WTC11 (cell line): ENCODE measurements at regions not wholly inside any gene's neighbourhood (a gene's known extent, or its start where the extent isn't known, plus 50 kb on each side); places are given as distances from the start of the nearest gene placed in this dataset.

Source experiments
- ATAC-seq: fragments of 200-7000 bp; cut with Tn5 transposase; 2 replicates; pipeline ENCODE4 v1.10.0; 2021; ENCODE audit warnings: mild to moderate bottlenecking, moderate library complexity
- CTCF ChIA-PET: fragments of 300-600 bp; sonication (Branson Sonifier 250); formaldehyde crosslinking; loops from one replicate; lab custom pipeline; 2021; ENCODE audit warnings: antibody characterized with exemption; lab: Charles Lee
- POLR2A ChIA-PET: fragments of 350-600 bp; sonication (Branson Sonifier 250); formaldehyde crosslinking; loops from one replicate; lab custom pipeline; 2021; ENCODE audit warnings: antibody characterized with exemption; lab: Charles Lee
- DNase-seq: peaks from one replicate; pipeline ENCODE4 v3.0.0; 2021; ENCODE audit warnings: low spot score
- H3K27ac Mint-ChIP-seq: 2 replicates; pipeline ENCODE4 v1.8.0; 2021; ENCODE audit warnings: mixed read lengths
- H3K27me3 Mint-ChIP-seq: 2 replicates; pipeline ENCODE4 v1.8.0; 2021; ENCODE audit warnings: low read depth, mild to moderate bottlenecking, moderate library complexity, mixed read lengths
- H3K36me3 Mint-ChIP-seq: 2 replicates; pipeline ENCODE4 v1.8.0; 2021; ENCODE audit warnings: mixed read lengths
- H3K4me1 Mint-ChIP-seq: 2 replicates; pipeline ENCODE4 v1.8.0; 2022; ENCODE audit warnings: mixed read lengths
- H3K4me3 Mint-ChIP-seq: 2 replicates; pipeline ENCODE4 v1.8.0; 2021; ENCODE audit warnings: mild to moderate bottlenecking, moderate library complexity, mixed read lengths
- H3K9me3 Mint-ChIP-seq: 2 replicates; pipeline ENCODE4 v1.8.0; 2021; ENCODE audit warnings: mixed read lengths
- CREM ChIP-seq: sonication (generic); formaldehyde crosslinking; IDR thresholded peaks from 2 replicates; pipeline ENCODE4 v1.8.1; 2022; ENCODE audit warnings: mild to moderate bottlenecking, missing genetic modification reagents, moderate library complexity
- FOXJ3 ChIP-seq: sonication (generic); formaldehyde crosslinking; IDR thresholded peaks from 2 replicates; pipeline ENCODE4 v1.9.0; 2021; ENCODE audit warnings: missing genetic modification reagents, mild to moderate bottlenecking, borderline replicate concordance
- FOXP1 ChIP-seq: sonication (generic); formaldehyde crosslinking; IDR thresholded peaks from 2 replicates; pipeline ENCODE4 v1.8.0; 2022; ENCODE audit warnings: missing genetic modification reagents, mild to moderate bottlenecking, moderate library complexity, borderline replicate concordance
- GTF2I ChIP-seq: fragments of 250-450 bp; sonication (Bioruptor Pico); conservative IDR thresholded peaks from 2 replicates; pipeline ENCODE4 v1.4.0; 2021; ENCODE audit warnings: mild to moderate bottlenecking
- JAZF1 ChIP-seq: fragments of 250-450 bp; sonication (Bioruptor Pico); IDR thresholded peaks from 2 replicates; pipeline ENCODE4 v1.9.0; 2021; ENCODE audit warnings: moderate library complexity, mild to moderate bottlenecking, inconsistent platforms
- NFYB ChIP-seq: sonication (generic); formaldehyde crosslinking; conservative IDR thresholded peaks from 2 replicates; pipeline ENCODE4 v1.8.0; 2022; ENCODE audit warnings: low read depth, missing genetic modification reagents
- NR3C1 ChIP-seq: sonication (generic); formaldehyde crosslinking; conservative IDR thresholded peaks from 2 replicates; pipeline ENCODE4 v1.8.1; 2023; ENCODE audit warnings: low read depth, mild to moderate bottlenecking, missing genetic modification reagents
- TEAD4 ChIP-seq: sonication (generic); formaldehyde crosslinking; IDR thresholded peaks from 2 replicates; pipeline ENCODE4 v1.8.0; 2022; ENCODE audit warnings: mild to moderate bottlenecking, missing genetic modification reagents
- ZNF121 ChIP-seq: sonication (generic); formaldehyde crosslinking; IDR thresholded peaks from 2 replicates; pipeline ENCODE4 v1.8.0; 2023; ENCODE audit warnings: missing genetic modification reagents
- ZNF416 ChIP-seq: fragments of 250-450 bp; sonication (Bioruptor Pico); IDR thresholded peaks from 2 replicates; pipeline ENCODE4 v1.9.0; 2021; ENCODE audit warnings: mild to moderate bottlenecking, inconsistent platforms
- ZNF423 ChIP-seq: fragments of 250-450 bp; sonication (Bioruptor Pico); IDR thresholded peaks from 2 replicates; pipeline ENCODE4 v2.1.2; 2022; ENCODE audit warnings: mild to moderate bottlenecking, moderate library complexity
- TF ChIP-seq, protein P1 (sequence below): fragments of 250-450 bp; sonication (Bioruptor Pico); IDR thresholded peaks from 2 replicates; pipeline ENCODE4 v1.9.0; 2021; ENCODE audit warnings: moderate library complexity, mild to moderate bottlenecking, inconsistent platforms, borderline replicate concordance
- TF ChIP-seq, protein P2 (sequence below): sonication (generic); formaldehyde crosslinking; IDR thresholded peaks from 2 replicates; pipeline ENCODE4 v1.8.0; 2022; ENCODE audit warnings: mild to moderate bottlenecking, missing genetic modification reagents
- TF ChIP-seq, protein P3 (sequence below): fragments of 250-450 bp; sonication (Bioruptor Pico); IDR thresholded peaks from 2 replicates; pipeline ENCODE4 v1.9.0; 2021; ENCODE audit warnings: mild to moderate bottlenecking, borderline replicate concordance
- TF ChIP-seq, protein P4 (sequence below): sonication (generic); formaldehyde crosslinking; IDR thresholded peaks from 2 replicates; pipeline ENCODE4 v1.8.1; 2022; ENCODE audit warnings: mild to moderate bottlenecking, moderate library complexity, missing genetic modification reagents
- TF ChIP-seq, protein P5 (sequence below): sonication (generic); formaldehyde crosslinking; IDR thresholded peaks from 2 replicates; pipeline ENCODE4 v1.8.1; 2022; ENCODE audit warnings: low read depth, mild to moderate bottlenecking, moderate library complexity, missing genetic modification reagents, borderline replicate concordance
- TF ChIP-seq, protein P6 (sequence below): sonication (generic); formaldehyde crosslinking; conservative IDR thresholded peaks from 2 replicates; pipeline ENCODE4 v1.8.1; 2022; ENCODE audit warnings: mild to moderate bottlenecking, missing genetic modification reagents
- TF ChIP-seq, protein P7 (sequence below): fragments of 250-450 bp; sonication (Bioruptor Pico); IDR thresholded peaks from 2 replicates; pipeline ENCODE4 v1.8.0; 2021; ENCODE audit warnings: mild to moderate bottlenecking
- TF ChIP-seq, protein P8 (sequence below): sonication (generic); formaldehyde crosslinking; IDR thresholded peaks from 2 replicates; pipeline ENCODE4 v1.8.1; 2023; ENCODE audit warnings: mild to moderate bottlenecking, moderate library complexity, missing genetic modification reagents
- TF ChIP-seq, protein P9 (sequence below): sonication (generic); formaldehyde crosslinking; IDR thresholded peaks from 2 replicates; pipeline ENCODE4 v1.8.0; 2023; ENCODE audit warnings: missing genetic modification reagents

DNA sequence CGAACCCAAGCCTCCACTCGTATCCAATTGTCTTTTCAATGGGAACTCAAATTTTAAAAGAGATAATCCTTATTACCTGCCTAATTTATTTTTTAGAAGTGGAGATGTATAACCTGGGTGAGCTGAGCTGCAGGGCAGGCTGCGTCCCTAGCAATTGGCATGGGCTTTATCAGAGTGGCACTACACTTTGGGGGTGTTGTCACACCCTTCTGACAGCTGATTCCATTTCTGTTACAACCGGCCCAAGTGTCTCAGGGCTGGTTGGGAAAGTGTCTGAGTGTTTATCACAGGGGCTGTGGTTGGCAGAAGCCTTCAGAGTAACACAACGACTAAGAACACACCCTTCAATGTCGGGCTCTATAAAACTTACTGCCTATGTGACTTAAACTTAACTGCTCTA lies 295.0 kb downstream of the SMAD2 start:
- ChIA-PET POLR2A (no interaction called here), CTCF (no interaction called here)
- Mint-ChIP-seq H3K27ac (no peak overlapping the region), H3K9me3 (peaks cover 16% of the 10 kb centered on the region), H3K4me3 (no peak overlapping the region), H3K27me3 (no peaks in the 10 kb centered on the region), H3K4me1 (no peaks in the 10 kb centered on the region), H3K36me3 (peaks cover 9% of the 10 kb centered on the region)
- DNase-seq = no peak
- TF ChIP-seq ZNF423 (no peak), NR3C1 (CRISPR knock-in tag) (no peak), NFYB (no peak)
- TF ChIP-seq, protein P1, sequence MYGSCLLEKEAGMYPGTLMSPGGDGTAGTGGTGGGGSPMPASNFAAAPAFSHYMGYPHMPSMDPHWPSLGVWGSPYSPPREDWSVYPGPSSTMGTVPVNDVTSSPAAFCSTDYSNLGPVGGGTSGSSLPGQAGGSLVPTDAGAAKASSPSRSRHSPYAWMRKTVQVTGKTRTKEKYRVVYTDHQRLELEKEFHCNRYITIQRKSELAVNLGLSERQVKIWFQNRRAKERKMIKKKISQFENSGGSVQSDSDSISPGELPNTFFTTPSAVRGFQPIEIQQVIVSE (CRISPR knock-in tag) = no peak
- TF ChIP-seq, protein P2, sequence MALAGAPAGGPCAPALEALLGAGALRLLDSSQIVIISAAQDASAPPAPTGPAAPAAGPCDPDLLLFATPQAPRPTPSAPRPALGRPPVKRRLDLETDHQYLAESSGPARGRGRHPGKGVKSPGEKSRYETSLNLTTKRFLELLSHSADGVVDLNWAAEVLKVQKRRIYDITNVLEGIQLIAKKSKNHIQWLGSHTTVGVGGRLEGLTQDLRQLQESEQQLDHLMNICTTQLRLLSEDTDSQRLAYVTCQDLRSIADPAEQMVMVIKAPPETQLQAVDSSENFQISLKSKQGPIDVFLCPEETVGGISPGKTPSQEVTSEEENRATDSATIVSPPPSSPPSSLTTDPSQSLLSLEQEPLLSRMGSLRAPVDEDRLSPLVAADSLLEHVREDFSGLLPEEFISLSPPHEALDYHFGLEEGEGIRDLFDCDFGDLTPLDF (CRISPR knock-in tag) = no peak
- no peak for ATAC-seq

DNA sequence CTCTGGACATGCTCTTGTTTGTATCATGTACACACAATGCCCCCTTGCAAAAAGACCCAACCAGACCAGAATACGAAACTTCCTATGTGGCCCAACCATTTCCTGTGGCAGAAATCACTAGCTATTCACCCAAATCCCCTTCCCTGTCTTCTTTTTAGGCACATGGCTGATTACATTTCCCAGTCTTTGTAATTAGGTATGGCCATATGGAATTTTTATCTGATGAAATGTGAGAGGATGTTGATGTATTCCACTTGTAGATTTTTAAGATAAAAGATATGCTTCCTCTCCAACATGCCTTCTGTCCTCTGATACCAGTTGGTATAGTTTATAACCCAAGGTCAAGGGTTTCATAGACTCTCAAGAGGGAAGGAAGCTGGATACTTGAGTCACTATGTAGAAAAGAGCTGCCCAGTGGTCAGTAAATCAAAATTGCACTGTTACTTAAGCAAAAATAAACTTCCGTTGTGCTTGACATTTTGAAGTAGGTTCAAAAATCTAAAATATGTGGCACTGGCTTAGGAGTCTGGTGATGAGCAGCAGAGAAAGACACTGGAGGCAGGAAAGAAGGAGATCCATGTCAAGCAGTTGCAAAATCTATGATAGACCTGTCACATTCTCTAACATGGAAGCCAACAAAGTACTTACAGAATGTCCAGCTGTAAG lies 297.4 kb downstream of the SMAD2 start:
- CTCF ChIA-PET = interaction anchor here (0.6 kb wide), 1 partner anchor 114 kb away, joined by 3 read pairs; no protein-coding TSS in a partner anchor
- TF ChIP-seq, protein P3, sequence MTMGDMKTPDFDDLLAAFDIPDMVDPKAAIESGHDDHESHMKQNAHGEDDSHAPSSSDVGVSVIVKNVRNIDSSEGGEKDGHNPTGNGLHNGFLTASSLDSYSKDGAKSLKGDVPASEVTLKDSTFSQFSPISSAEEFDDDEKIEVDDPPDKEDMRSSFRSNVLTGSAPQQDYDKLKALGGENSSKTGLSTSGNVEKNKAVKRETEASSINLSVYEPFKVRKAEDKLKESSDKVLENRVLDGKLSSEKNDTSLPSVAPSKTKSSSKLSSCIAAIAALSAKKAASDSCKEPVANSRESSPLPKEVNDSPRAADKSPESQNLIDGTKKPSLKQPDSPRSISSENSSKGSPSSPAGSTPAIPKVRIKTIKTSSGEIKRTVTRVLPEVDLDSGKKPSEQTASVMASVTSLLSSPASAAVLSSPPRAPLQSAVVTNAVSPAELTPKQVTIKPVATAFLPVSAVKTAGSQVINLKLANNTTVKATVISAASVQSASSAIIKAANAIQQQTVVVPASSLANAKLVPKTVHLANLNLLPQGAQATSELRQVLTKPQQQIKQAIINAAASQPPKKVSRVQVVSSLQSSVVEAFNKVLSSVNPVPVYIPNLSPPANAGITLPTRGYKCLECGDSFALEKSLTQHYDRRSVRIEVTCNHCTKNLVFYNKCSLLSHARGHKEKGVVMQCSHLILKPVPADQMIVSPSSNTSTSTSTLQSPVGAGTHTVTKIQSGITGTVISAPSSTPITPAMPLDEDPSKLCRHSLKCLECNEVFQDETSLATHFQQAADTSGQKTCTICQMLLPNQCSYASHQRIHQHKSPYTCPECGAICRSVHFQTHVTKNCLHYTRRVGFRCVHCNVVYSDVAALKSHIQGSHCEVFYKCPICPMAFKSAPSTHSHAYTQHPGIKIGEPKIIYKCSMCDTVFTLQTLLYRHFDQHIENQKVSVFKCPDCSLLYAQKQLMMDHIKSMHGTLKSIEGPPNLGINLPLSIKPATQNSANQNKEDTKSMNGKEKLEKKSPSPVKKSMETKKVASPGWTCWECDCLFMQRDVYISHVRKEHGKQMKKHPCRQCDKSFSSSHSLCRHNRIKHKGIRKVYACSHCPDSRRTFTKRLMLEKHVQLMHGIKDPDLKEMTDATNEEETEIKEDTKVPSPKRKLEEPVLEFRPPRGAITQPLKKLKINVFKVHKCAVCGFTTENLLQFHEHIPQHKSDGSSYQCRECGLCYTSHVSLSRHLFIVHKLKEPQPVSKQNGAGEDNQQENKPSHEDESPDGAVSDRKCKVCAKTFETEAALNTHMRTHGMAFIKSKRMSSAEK (CRISPR knock-in tag) = no peak
- TF ChIP-seq CREM (CRISPR knock-in tag) (no peak), JAZF1 (CRISPR knock-in tag) (no peak), GTF2I (CRISPR knock-in tag) (no peak), ZNF416 (no peak), ZNF121 (no peak), TEAD4 (CRISPR knock-in tag) (no peak), FOXP1 (no peak), FOXJ3 (no peak)
- TF ChIP-seq, protein P4, sequence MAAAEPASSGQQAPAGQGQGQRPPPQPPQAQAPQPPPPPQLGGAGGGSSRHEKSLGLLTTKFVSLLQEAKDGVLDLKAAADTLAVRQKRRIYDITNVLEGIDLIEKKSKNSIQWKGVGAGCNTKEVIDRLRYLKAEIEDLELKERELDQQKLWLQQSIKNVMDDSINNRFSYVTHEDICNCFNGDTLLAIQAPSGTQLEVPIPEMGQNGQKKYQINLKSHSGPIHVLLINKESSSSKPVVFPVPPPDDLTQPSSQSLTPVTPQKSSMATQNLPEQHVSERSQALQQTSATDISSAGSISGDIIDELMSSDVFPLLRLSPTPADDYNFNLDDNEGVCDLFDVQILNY (CRISPR knock-in tag) = no peak
- TF ChIP-seq, protein P5, sequence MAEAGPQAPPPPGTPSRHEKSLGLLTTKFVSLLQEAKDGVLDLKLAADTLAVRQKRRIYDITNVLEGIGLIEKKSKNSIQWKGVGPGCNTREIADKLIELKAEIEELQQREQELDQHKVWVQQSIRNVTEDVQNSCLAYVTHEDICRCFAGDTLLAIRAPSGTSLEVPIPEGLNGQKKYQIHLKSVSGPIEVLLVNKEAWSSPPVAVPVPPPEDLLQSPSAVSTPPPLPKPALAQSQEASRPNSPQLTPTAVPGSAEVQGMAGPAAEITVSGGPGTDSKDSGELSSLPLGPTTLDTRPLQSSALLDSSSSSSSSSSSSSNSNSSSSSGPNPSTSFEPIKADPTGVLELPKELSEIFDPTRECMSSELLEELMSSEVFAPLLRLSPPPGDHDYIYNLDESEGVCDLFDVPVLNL (CRISPR knock-in tag) = no peak
- TF ChIP-seq, protein P6, sequence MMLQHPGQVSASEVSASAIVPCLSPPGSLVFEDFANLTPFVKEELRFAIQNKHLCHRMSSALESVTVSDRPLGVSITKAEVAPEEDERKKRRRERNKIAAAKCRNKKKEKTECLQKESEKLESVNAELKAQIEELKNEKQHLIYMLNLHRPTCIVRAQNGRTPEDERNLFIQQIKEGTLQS (CRISPR knock-in tag) = no peak
- TF ChIP-seq, protein P7, sequence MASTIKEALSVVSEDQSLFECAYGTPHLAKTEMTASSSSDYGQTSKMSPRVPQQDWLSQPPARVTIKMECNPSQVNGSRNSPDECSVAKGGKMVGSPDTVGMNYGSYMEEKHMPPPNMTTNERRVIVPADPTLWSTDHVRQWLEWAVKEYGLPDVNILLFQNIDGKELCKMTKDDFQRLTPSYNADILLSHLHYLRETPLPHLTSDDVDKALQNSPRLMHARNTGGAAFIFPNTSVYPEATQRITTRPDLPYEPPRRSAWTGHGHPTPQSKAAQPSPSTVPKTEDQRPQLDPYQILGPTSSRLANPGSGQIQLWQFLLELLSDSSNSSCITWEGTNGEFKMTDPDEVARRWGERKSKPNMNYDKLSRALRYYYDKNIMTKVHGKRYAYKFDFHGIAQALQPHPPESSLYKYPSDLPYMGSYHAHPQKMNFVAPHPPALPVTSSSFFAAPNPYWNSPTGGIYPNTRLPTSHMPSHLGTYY (CRISPR knock-in tag) = no peak
- TF ChIP-seq, protein P8, sequence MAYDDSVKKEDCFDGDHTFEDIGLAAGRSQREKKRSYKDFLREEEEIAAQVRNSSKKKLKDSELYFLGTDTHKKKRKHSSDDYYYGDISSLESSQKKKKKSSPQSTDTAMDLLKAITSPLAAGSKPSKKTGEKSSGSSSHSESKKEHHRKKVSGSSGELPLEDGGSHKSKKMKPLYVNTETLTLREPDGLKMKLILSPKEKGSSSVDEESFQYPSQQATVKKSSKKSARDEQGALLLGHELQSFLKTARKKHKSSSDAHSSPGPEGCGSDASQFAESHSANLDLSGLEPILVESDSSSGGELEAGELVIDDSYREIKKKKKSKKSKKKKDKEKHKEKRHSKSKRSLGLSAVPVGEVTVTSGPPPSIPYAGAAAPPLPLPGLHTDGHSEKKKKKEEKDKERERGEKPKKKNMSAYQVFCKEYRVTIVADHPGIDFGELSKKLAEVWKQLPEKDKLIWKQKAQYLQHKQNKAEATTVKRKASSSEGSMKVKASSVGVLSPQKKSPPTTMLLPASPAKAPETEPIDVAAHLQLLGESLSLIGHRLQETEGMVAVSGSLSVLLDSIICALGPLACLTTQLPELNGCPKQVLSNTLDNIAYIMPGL (CRISPR knock-in tag) = no peak
- TF ChIP-seq, protein P9, sequence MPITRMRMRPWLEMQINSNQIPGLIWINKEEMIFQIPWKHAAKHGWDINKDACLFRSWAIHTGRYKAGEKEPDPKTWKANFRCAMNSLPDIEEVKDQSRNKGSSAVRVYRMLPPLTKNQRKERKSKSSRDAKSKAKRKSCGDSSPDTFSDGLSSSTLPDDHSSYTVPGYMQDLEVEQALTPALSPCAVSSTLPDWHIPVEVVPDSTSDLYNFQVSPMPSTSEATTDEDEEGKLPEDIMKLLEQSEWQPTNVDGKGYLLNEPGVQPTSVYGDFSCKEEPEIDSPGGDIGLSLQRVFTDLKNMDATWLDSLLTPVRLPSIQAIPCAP (CRISPR knock-in tag) = no peak
- no peaks in the 10 kb centered on the region for H3K4me1 Mint-ChIP-seq
- H3K36me3 Mint-ChIP-seq = peaks cover 9% of the 10 kb centered on the region
- ATAC-seq (no peak), DNase-seq (no peak)
- H3K27me3 Mint-ChIP-seq = no peaks in the 10 kb centered on the region
- H3K27ac Mint-ChIP-seq = no peak overlapping the region
- POLR2A ChIA-PET = no interaction called here
- H3K4me3 Mint-ChIP-seq = no peak overlapping the region
- peaks cover 16% of the 10 kb centered on the region for H3K9me3 Mint-ChIP-seq
